Kidney (tissue), 13 donors: ENCODE measurements at regions not wholly inside any gene's neighbourhood (a gene's known extent, or its start where the extent isn't known, plus 50 kb on each side); places are given as distances from the start of the nearest gene placed in this dataset.
A peak's percentile ranks its signal among the peaks of the same experiment; 100 is the strongest.
"Not testable (repeated sequence)": the region's sequence is repeated elsewhere in the genome, so short reads cannot be mapped to it uniquely, and the experiment has no call there.

Experiments
- DNase-seq, 5 donors: peaks; one replicate each; pipeline ENCODE4 v3.0.0-alpha.2; 2013 to 2020
- FAIRE-seq: peaks from 2 replicates; lab custom pipeline; 2012; peaks lifted over from hg19 to GRCh38; lab: Jason Lieb, UNC
- H3K27ac ChIP-seq, 2 donors: one replicate each; pipeline ENCODE4 v1.7.0; 2013; ENCODE audit warnings: low read depth in 2 of 2, low read length in 2 of 2, inconsistent platforms in 1 of 2
- H3K27me3 ChIP-seq: one replicate; pipeline ENCODE4 v1.7.1; 2013; ENCODE audit warnings: low read length, inconsistent platforms; ENCODE audit not compliant: control insufficient read depth, insufficient read depth
- H3K36me3 ChIP-seq, 3 donors: one replicate each; pipeline versions ENCODE4 v1.7.0 to v1.7.1; 2013; ENCODE audit warnings: low read length in 3 of 3, control low read depth in 1 of 3, inconsistent platforms in 1 of 3; ENCODE audit not compliant: insufficient read depth in 3 of 3, control insufficient read depth in 2 of 3
- H3K4me1 ChIP-seq, 3 donors: one replicate each; pipeline versions ENCODE4 v1.7.0 to v1.7.1; 2013; ENCODE audit warnings: low read length in 3 of 3, inconsistent platforms in 1 of 3, low read depth in 1 of 3; ENCODE audit not compliant: control insufficient read depth in 2 of 3, insufficient read depth in 2 of 3
- H3K4me3 ChIP-seq, 3 donors: one replicate each; pipeline versions ENCODE4 v1.7.0 to v1.8.1; 2013; ENCODE audit warnings: low read length in 3 of 3, control low read depth in 1 of 3, inconsistent platforms in 1 of 3
- H3K9ac ChIP-seq, 3 donors: one replicate each; pipeline versions ENCODE4 v1.7.0 to v1.7.1; 2013; ENCODE audit warnings: low read length in 3 of 3, control low read depth in 1 of 3, inconsistent platforms in 1 of 3
- H3K9me3 ChIP-seq, 3 donors: one replicate each; pipeline versions ENCODE4 v1.7.0 to v1.7.1; 2013; ENCODE audit warnings: low read length in 3 of 3, control low read depth in 1 of 3, inconsistent platforms in 1 of 3; ENCODE audit not compliant: control insufficient read depth in 2 of 3, insufficient read depth in 1 of 3
- intact Hi-C: fragments of 100-400 bp; cut with DNase I; formaldehyde crosslinking; loops from one replicate; pipeline ENCODE4 v1.11.1; 2022
- TF ChIP-seq, protein P1 (sequence below): IDR thresholded peaks from 3 replicates; pipeline ENCODE4 v1.5.1; 2012; ENCODE audit warnings: mild to moderate bottlenecking, moderate library complexity, borderline replicate concordance; ENCODE audit not compliant: insufficient read depth; ENCODE audit errors: extremely low read depth
- donor health status: control.
- donor health status: control.
- donor health status: control.
- donor health status: control.
- donor health status: control.
- donor health status: DM: yes; HTN: yes; CAD: no.
- donor health status: Normal renal cell carcinoma (clear cell type).

DNA sequence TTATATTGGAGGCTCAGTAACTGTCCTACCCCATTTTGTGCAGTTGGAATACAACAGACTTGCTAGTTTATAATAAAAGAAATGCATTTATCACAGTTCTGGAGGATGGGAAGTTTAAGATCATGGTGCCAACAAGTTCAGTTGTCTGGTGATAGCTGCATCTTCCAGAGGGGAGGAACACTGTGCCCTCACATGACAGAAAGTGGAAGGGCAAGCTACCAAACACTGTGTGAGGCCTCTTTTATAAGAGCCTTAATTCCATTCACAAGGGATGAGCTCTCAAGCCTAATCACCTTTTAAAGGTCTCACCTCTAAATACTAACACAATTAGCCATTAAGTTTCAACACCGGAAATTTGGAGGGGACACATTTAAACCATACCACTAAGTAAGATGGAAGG lies 1073.9 kb downstream of the PLOD2 start:
- FAIRE-seq = no peak

GRCh38 chr3:145088917-145089316 lies 1072.1 kb downstream of the PLOD2 start:
- Histone ChIP-seq H3K27me3 (no peaks in the 10 kb centered on the region), H3K9me3 (no peaks in the 10 kb centered on the region), H3K9ac (no peak overlapping the region), H3K27ac (no peak overlapping the region), H3K4me3 (no peak overlapping the region), H3K4me1 (no peaks in the 10 kb centered on the region), H3K36me3 (no peaks in the 10 kb centered on the region)
- no peak for FAIRE-seq
- no peak for DNase-seq
- intact Hi-C loops = no loop called here
- TF ChIP-seq, protein P1, sequence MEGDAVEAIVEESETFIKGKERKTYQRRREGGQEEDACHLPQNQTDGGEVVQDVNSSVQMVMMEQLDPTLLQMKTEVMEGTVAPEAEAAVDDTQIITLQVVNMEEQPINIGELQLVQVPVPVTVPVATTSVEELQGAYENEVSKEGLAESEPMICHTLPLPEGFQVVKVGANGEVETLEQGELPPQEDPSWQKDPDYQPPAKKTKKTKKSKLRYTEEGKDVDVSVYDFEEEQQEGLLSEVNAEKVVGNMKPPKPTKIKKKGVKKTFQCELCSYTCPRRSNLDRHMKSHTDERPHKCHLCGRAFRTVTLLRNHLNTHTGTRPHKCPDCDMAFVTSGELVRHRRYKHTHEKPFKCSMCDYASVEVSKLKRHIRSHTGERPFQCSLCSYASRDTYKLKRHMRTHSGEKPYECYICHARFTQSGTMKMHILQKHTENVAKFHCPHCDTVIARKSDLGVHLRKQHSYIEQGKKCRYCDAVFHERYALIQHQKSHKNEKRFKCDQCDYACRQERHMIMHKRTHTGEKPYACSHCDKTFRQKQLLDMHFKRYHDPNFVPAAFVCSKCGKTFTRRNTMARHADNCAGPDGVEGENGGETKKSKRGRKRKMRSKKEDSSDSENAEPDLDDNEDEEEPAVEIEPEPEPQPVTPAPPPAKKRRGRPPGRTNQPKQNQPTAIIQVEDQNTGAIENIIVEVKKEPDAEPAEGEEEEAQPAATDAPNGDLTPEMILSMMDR = no peak

More for the DNA sequence above, 1073.9 kb downstream of the PLOD2 start:
- no peaks in the 10 kb centered on the region for H3K9me3 ChIP-seq
- no peak overlapping the region for H3K9ac ChIP-seq
- H3K4me1 ChIP-seq = no peaks in the 10 kb centered on the region
- H3K27ac ChIP-seq = no peak overlapping the region
- H3K27me3 ChIP-seq = no peaks in the 10 kb centered on the region
- H3K4me3 ChIP-seq = no peak overlapping the region
- H3K36me3 ChIP-seq = no peaks in the 10 kb centered on the region
- no peak for DNase-seq
- intact Hi-C loops = no loop called here
- TF ChIP-seq, protein P1 = no peak

DNA sequence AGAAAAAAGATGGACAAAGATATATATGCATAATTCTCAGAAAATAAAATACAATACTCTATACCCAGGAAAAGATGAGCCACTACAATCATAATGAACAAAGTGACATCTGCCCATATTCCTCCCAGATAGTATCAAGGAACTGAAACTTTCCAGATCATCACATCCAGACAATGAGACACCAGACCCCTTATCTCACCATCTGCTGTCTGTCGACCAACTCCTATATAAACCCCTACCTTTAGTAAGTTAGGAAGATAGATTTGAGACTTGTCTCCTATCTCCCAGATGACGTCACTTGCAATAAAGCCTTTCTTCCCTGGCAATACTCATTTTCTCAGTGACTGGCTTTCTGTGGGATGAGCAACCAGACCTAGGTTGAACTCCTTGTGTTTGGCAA lies 1071.6 kb downstream of the PLOD2 start:
- no peaks in the 10 kb centered on the region for H3K36me3 ChIP-seq
- FAIRE-seq = no peak
- H3K9me3 ChIP-seq = no peaks in the 10 kb centered on the region
- H3K27ac ChIP-seq = no peak overlapping the region
- no peak for DNase-seq
- no peak overlapping the region for H3K9ac ChIP-seq
- H3K4me1 ChIP-seq = no peaks in the 10 kb centered on the region
- intact Hi-C loops = no loop called here
- no peaks in the 10 kb centered on the region for H3K27me3 ChIP-seq
- TF ChIP-seq, protein P1 = no peak
- no peak overlapping the region for H3K4me3 ChIP-seq

DNA sequence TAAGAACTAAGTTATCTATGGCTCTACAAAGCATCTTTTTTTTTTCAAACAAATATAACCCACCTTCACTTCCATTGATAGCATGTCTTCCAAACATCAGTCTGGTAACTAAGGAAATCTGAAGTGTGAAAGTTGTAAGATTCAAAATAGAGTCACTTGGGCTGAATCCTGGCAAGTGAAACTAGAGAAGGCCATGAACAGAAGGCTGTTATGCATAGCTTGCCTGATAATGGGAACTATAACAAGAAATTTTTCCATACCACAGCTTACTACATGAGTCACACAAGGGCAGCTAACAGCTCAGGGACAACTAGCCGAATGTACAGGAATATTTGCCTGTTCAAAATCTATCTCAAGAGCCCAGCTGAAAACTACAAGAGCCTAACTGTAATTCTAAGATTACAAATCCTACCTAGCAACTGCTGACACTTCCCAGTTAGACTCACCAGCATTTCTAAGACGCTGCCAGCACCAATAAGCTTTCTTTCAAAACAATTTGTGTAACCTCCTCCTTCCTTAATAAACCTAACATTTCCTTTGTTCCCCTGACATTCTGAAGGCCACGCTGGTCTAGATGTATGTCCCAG lies 1066.5 kb downstream of the PLOD2 start:
- no peak for FAIRE-seq
- peak in 2 of 5 donors; percentile 53 to 56 for DNase-seq
- intact Hi-C loops = no loop called here

GRCh38 chr3:145111141-145111540 lies 1049.8 kb downstream of the PLOD2 start:
- DNase-seq, H3K27ac ChIP-seq, intact Hi-C loops, H3K36me3 ChIP-seq, H3K27me3 ChIP-seq, H3K4me1 ChIP-seq, FAIRE-seq, H3K4me3 ChIP-seq, H3K9ac ChIP-seq, H3K9me3 ChIP-seq: not testable (repeated sequence)

More for the DNA sequence above, 1066.5 kb downstream of the PLOD2 start:
- Histone ChIP-seq H3K27me3 (no peaks in the 10 kb centered on the region), H3K36me3 (no peaks in the 10 kb centered on the region), H3K9me3 (no peaks in the 10 kb centered on the region), H3K4me1 (no peaks in the 10 kb centered on the region), H3K9ac (no peak overlapping the region), H3K27ac (no peak overlapping the region), H3K4me3 (no peak overlapping the region)
- TF ChIP-seq, protein P1 = no peak
